HFF-Myc (cell line): ENCODE measurements at regions not wholly inside any gene's neighbourhood (a gene's known extent, or its start where the extent isn't known, plus 50 kb on each side); places are given as distances from the start of the nearest gene placed in this dataset.
A peak's percentile ranks its signal among the peaks of the same experiment; 100 is the strongest.

ENCODE experiments used
- DNase-seq: peaks from one replicate; pipeline ENCODE4 v3.0.0-alpha.2; 2011; ENCODE audit warnings: low read depth; ENCODE audit errors: extremely low read depth
- H3K4me3 ChIP-seq: replicated peaks from 2 replicates; pipeline ENCODE4 v1.5.1; 2011; ENCODE audit warnings: low read depth, mild to moderate bottlenecking, control low read depth, low read length
- TF ChIP-seq, protein P1 (sequence below): IDR thresholded peaks from 2 replicates; pipeline ENCODE4 v1.5.1; 2012; ENCODE audit warnings: mild to moderate bottlenecking, low read depth, low read length, control low read depth; ENCODE audit errors: missing control alignments

DNA sequence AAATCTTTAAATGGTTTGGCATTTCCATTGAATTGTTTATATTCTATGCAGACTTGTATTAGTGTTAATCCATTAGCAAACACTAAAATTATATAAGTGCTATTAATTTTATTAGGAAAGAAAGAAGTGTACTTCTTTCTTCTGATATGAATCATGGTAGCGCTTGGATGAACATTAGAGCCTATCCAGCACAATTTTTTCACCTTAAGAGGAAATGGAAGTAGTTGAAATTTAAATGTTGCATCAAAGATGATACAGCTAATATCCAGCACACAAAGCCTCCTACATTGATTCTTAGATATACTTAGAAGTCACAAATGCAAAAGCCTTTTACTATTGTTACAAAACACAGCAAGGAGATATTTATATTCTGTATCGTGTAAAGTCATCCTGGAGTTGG is 174.5 kb downstream of the AHR start:
- DNase-seq: no peak
- TF ChIP-seq, protein P1, sequence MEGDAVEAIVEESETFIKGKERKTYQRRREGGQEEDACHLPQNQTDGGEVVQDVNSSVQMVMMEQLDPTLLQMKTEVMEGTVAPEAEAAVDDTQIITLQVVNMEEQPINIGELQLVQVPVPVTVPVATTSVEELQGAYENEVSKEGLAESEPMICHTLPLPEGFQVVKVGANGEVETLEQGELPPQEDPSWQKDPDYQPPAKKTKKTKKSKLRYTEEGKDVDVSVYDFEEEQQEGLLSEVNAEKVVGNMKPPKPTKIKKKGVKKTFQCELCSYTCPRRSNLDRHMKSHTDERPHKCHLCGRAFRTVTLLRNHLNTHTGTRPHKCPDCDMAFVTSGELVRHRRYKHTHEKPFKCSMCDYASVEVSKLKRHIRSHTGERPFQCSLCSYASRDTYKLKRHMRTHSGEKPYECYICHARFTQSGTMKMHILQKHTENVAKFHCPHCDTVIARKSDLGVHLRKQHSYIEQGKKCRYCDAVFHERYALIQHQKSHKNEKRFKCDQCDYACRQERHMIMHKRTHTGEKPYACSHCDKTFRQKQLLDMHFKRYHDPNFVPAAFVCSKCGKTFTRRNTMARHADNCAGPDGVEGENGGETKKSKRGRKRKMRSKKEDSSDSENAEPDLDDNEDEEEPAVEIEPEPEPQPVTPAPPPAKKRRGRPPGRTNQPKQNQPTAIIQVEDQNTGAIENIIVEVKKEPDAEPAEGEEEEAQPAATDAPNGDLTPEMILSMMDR: no peak
- no peak overlapping the region for H3K4me3 ChIP-seq

DNA sequence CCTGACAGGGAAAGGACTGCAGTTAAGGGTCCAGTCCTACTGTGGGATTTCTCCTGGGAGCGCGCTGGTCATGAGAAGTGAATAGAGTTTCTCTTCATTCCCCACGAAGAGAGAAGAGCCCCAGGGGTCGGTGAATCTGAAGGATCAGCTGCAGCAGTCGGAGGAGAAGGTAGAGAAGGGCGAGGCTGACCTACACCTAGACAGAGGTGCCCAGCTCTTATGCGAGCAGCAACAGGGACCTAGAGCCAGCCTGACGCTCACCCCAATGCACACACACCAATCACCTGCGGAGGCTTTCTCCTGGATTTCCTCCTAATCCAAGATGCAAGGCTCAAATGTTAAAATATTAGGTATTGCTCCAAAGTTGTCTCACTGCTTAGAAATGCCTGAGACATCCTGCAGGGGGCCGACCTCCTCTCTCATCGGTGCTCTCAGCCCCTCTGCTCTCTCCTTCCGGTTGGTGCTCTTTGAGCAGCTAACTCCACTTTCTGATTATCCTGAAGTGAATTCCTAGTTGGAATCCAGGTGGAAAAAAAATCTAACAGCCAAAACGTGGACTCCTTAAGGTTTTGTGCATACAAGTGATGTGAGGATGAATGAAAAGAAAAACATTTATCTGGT is 176.4 kb downstream of the AHR start:
- TF ChIP-seq, protein P1: peak; percentile 45
- DNase-seq: no peak
- H3K4me3 ChIP-seq: no peak overlapping the region

DNA sequence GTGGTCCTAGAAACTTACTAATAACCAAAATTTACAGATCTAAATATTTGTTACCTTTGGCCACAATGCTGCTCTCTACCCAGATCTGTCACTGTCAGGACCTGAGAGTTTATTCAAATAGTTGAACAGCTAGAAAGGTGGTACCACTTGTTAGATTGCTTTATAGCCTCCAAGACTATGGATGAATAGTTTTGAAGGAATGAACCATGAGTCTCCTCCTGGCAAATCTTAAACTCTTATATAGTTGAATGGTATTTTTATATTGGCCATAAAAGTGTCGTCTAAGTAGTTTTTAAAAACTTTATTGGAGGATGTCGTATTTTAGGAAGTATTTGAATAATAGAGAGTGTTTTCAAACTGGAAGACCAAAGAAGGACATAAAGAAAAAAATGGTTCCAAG is 178.7 kb downstream of the AHR start:
- DNase-seq: no peak
- no peak overlapping the region for H3K4me3 ChIP-seq
- TF ChIP-seq, protein P1: no peak

DNA sequence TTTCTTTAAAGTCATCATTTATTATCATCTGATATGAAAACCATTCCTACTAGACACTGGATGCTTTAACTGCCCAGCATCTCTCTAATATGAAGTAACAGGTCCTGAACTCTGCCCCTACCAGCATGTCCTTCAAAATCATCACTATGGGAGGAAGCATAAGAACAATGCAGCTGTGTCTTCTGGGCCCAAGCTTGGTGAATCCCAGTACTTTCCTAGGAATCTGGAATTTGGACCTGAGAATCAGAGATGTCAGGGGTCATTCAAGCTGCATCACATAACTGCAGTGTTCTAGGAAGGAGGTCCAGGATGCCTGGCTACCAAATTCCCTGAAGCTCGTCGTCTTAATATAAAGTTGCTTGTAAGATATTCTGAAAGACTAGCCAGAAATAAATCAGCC is 182.7 kb downstream of the AHR start:
- TF ChIP-seq, protein P1: no peak
- no peak for DNase-seq
- no peak overlapping the region for H3K4me3 ChIP-seq

DNA sequence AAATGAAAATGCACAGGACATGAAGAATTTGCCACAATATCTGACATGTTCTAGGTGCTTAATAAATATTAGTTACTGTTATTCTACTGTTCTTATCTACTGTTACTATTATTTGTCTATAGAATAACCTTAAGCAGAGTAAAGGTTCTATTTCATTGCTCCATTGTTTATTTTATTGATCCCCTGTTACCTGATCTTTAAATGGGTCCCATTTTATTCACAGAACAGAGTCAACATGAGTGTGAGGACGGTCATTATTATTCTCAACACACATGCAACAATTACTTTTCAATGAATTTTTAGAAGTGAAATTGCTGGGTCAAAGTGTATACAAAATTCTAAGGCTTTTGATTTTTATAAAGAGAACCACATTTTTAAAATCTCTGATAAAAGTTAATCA is 186.9 kb downstream of the AHR start:
- no peak for DNase-seq
- TF ChIP-seq, protein P1: no peak
- no peak overlapping the region for H3K4me3 ChIP-seq

DNA sequence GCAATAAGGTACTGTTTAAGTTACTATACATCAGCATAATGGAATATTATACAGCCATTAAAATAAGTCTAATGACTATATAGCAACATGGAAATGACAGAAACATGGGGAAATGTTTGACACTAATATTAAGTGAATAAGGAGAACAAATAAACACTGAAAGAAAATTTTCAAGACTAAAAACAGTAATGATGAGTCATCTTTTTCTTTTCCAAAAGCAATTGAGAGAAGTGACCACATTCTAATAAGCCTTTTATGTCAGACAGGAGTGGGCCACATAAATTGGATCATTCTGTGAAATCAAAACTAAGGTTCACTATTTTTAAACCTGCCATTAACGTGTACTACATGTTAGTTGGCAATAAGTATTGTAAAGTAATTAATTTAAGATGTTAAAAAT is 187.5 kb downstream of the AHR start:
- TF ChIP-seq, protein P1: no peak
- DNase-seq: no peak
- H3K4me3 ChIP-seq: no peak overlapping the region

DNA sequence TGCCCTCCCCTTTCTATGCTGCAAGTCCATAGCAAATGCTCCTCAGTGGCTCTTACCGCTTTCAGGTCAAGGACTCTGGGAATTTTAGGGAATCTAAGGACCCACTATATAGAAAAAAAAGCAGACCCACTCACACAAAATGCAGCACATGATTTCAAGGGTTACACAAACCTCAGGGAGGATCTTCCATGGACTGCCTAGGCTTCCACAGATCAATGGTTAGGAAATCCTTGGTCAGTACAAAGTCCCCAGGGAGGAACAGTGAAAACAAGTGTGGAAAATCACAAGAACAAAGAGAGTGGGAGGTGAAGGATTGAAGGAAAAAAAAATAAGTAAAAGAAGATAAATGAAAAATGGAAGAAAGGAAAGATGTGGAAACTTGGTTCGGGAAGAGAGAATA is 188.4 kb downstream of the AHR start:
- no peak for DNase-seq
- TF ChIP-seq, protein P1: no peak
- H3K4me3 ChIP-seq: no peak overlapping the region
